Upper lobe of right lung (tissue), 1 donor: ENCODE measurements at regions not wholly inside any gene's neighbourhood (a gene's known extent, or its start where the extent isn't known, plus 50 kb on each side); places are given as distances from the start of the nearest gene placed in this dataset.

Experiments used
- ATAC-seq: fragments of 200-7000 bp; cut with Tn5 transposase; one replicate; pipeline ENCODE4 v1.9.1; 2020; ENCODE audit warnings: mild to moderate bottlenecking, moderate library complexity
- DNase-seq: peaks from one replicate; pipeline ENCODE4 v3.0.0-alpha.2; 2020
- H3K27ac ChIP-seq: fragments of 200-600 bp; one replicate; pipeline ENCODE4 v1.8.0; 2022
- H3K27me3 ChIP-seq: fragments of 200-600 bp; one replicate; pipeline ENCODE4 v1.8.0; 2022; ENCODE audit warnings: mild to moderate bottlenecking
- H3K36me3 ChIP-seq: fragments of 200-600 bp; one replicate; pipeline ENCODE4 v1.8.0; 2022
- H3K4me1 ChIP-seq: fragments of 200-600 bp; one replicate; pipeline ENCODE4 v1.8.0; 2022
- H3K4me3 ChIP-seq: fragments of 200-600 bp; one replicate; pipeline ENCODE4 v1.8.0; 2022; ENCODE audit warnings: mild to moderate bottlenecking
- H3K9me3 ChIP-seq: fragments of 200-600 bp; one replicate; pipeline ENCODE4 v1.8.0; 2022
- CTCF ChIP-seq: fragments of 200-600 bp; IDR thresholded peaks from one replicate; pipeline ENCODE4 v1.8.0; 2022; ENCODE audit warnings: antibody characterized with exemption
- intact Hi-C: fragments of 100-400 bp; cut with DNase I; formaldehyde crosslinking; loops from one replicate; pipeline ENCODE4 v1.11.0; 2022
- donor health status: DM: no; HTN: yes; CAD: no; lungs with severe emphysema.

- H3K27ac ChIP-seq: no peak overlapping the region
- no peaks in the 10 kb centered on the region for H3K27me3 ChIP-seq
- no peaks in the 10 kb centered on the region for H3K36me3 ChIP-seq
- ATAC-seq (no peak), DNase-seq (peak; percentile 42)
- no peak for TF ChIP-seq CTCF
- H3K4me3 ChIP-seq: no peak overlapping the region
- intact Hi-C loops: no loop called here
- H3K9me3 ChIP-seq: no peaks in the 10 kb centered on the region
- no peaks in the 10 kb centered on the region for H3K4me1 ChIP-seq
These were observed 138.9 kb downstream of the HMX1 start for GRCh38 chr4:8732681-8733243.

GRCh38 chr4:8732092-8732491 lies 139.5 kb downstream of the CPZ start:
- intact Hi-C loops: no loop called here
- Histone ChIP-seq H3K27me3 (no peaks in the 10 kb centered on the region), H3K4me3 (no peak overlapping the region), H3K27ac (no peak overlapping the region), H3K36me3 (no peaks in the 10 kb centered on the region), H3K4me1 (no peaks in the 10 kb centered on the region), H3K9me3 (no peaks in the 10 kb centered on the region)
- DNase-seq: peak; percentile 30
- no peak for TF ChIP-seq CTCF
- no peak for ATAC-seq

- DNase-seq (peak; percentile 28), ATAC-seq (no peak)
- Histone ChIP-seq H3K4me1 (no peaks in the 10 kb centered on the region), H3K27ac (no peak overlapping the region), H3K4me3 (no peak overlapping the region), H3K9me3 (no peaks in the 10 kb centered on the region), H3K27me3 (no peaks in the 10 kb centered on the region), H3K36me3 (no peaks in the 10 kb centered on the region)
- intact Hi-C loops: no loop called here
- no peak for TF ChIP-seq CTCF
These were observed 138.8 kb downstream of the CPZ start for GRCh38 chr4:8731364-8731763.

- peak; percentile 35 for DNase-seq
- no peak for ATAC-seq
- no peaks in the 10 kb centered on the region for H3K9me3 ChIP-seq
- no peaks in the 10 kb centered on the region for H3K4me1 ChIP-seq
- H3K4me3 ChIP-seq: no peak overlapping the region
- TF ChIP-seq CTCF: no peak
- H3K36me3 ChIP-seq: no peaks in the 10 kb centered on the region
- intact Hi-C loops: no loop called here
- H3K27ac ChIP-seq: no peak overlapping the region
- H3K27me3 ChIP-seq: peaks cover under 1% of the 10 kb centered on the region
These were observed 138.1 kb downstream of the CPZ start for GRCh38 chr4:8730681-8731080.

- TF ChIP-seq CTCF: no peak
- intact Hi-C loops: no loop called here
- Histone ChIP-seq H3K9me3 (no peaks in the 10 kb centered on the region), H3K4me1 (no peaks in the 10 kb centered on the region), H3K27me3 (peaks cover 6% of the 10 kb centered on the region), H3K36me3 (no peaks in the 10 kb centered on the region), H3K27ac (no peak overlapping the region), H3K4me3 (no peak overlapping the region)
- ATAC-seq (no peak), DNase-seq (peak; percentile 27)
These were observed 137.6 kb downstream of the CPZ start for GRCh38 chr4:8730159-8730558.
